Spleen (tissue), 7 donors: ENCODE measurements at regions not wholly inside any gene's neighbourhood (a gene's known extent, or its start where the extent isn't known, plus 50 kb on each side); places are given as distances from the start of the nearest gene placed in this dataset.

Source experiments
- CTCF ChIP-seq, 11 experiments: fragments of 200-600 bp in 7 of 11; fragments of 450-650 bp in 4 of 11; sonication (generic) in 4 of 11; IDR thresholded peaks in 8 of 11; conservative IDR thresholded peaks in 3 of 11; 1 replicate in 7 of 11; 2 replicates in 4 of 11; pipeline versions ENCODE4 v1.4.0 to v1.8.0; 2016 to 2021; ENCODE audit warnings: antibody characterized with exemption in 11 of 11, inconsistent platforms in 4 of 11, mild to moderate bottlenecking in 1 of 11
- POLR2A ChIP-seq, 3 donors: fragments of 450-650 bp; IDR thresholded peaks; one replicate each; pipeline ENCODE4 v1.5.1; 2017; ENCODE audit warnings: antibody characterized with exemption in 3 of 3, mild to moderate bottlenecking in 1 of 3
- donor health status: DM: no; HTN: no; CAD: no; lungs with moderate emphysema.
- donor health status: DM: no; HTN: no; CAD: no.
- donor health status: DM: no; HTN: no; CAD: no.

GRCh38 chr16:85555719-85556455 is 57.2 kb upstream of the GSE1 start:
- TF ChIP-seq CTCF (IDR thresholded peaks at IDR 0.05 in 8 of 11, conservative IDR thresholded peaks at IDR 0.05 in 3 of 11) = no peak
- TF ChIP-seq POLR2A (IDR thresholded peaks at IDR 0.05) = no peak
